GM18907 (cell line): ENCODE measurements at regions not wholly inside any gene's neighbourhood (a gene's known extent, or its start where the extent isn't known, plus 50 kb on each side); places are given as distances from the start of the nearest gene placed in this dataset.

Experiments
- ATAC-seq: cut with Tn5 transposase; IDR thresholded peaks from one replicate; pipeline ENCODE4 v1.9.1; 2021; ENCODE audit warnings: mild to moderate bottlenecking, moderate library complexity; ENCODE audit not compliant: unreplicated experiment

DNA sequence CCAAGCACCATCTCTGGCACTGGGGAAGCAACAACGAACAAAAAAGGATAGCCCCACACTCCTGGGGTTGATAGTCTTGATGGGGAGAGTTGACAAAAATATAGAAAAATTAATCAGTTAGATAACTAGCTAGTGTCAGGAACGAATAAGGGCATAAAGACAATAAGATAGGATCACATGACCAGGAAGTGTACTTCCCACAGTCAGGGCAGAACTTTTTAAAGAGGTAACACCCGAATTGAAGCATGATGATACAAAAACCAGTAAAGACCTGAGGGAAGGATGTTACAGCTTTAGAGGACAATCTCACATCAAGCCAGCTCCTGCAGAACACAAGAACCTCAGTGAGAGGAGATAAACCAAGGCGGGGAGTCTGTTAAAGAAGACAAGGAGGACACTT is 295.4 kb upstream of the CRIM1 start:
- ATAC-seq: peak; percentile 12

GRCh38 chr2:36059691-36060090 is 295.9 kb upstream of the CRIM1 start:
- ATAC-seq: peak; percentile 100

- peak; percentile 51 for ATAC-seq
These were observed 296.6 kb upstream of the CRIM1 start for GRCh38 chr2:36058953-36059352.

GRCh38 chr2:36058076-36058475 is 297.5 kb upstream of the CRIM1 start:
- ATAC-seq: no peak

DNA sequence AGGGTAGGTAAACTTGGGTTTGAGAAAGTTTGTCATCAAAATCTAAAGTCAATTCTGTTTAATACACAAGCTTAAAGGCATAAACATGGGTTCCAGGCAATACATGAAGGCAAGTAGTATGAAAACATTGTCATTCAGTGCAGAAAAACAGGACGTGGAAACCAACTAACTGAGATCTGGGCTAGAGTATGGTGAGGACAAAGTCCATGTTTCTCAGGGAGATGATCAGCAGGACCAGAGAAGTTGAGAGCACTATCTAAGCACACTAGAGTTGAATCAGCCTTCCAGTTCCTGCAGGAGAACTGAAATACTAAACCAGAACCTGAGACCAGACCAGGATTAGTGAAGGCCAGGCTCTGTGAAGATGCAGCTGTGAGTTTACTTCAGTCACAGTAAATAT is 302.8 kb upstream of the CRIM1 start:
- ATAC-seq: no peak

DNA sequence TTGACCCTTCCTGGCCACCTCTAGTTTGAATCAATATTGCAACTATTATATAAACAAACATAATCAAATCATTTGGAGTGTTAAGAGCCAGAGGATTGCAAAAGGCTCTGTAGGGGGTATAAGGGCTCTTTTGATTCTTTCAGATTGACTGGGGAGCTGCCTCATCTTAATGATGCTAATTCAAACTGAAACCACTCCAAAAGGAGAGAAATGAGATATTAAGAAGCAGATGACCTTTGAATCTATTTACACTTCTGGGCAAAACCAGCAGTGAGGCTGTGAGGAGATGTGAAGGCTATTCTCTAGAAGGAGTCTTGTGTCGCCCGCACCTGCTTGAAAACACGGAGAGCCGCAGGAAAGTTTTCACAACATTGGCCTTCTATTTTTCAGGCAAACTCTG is 311.2 kb upstream of the CRIM1 start:
- peak; percentile 76 for ATAC-seq

DNA sequence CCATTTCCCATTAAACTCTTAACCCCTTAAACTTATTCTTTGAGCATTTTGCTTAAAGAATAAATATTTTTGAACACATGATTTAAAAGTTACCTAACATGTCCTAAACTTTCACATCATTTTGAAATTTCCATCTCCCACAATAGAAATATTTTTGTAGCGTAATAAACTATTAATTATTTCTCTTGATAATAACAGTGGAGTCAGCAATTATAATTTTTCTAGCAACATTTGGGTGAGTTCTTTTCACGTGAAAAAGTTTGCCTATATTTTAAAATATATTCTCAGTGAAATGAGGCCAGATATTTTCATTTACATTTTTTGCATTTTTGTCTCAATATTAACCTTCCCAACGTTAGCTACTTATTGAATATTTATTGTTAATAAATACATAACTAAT is 320.4 kb upstream of the CRIM1 start:
- no peak for ATAC-seq

DNA sequence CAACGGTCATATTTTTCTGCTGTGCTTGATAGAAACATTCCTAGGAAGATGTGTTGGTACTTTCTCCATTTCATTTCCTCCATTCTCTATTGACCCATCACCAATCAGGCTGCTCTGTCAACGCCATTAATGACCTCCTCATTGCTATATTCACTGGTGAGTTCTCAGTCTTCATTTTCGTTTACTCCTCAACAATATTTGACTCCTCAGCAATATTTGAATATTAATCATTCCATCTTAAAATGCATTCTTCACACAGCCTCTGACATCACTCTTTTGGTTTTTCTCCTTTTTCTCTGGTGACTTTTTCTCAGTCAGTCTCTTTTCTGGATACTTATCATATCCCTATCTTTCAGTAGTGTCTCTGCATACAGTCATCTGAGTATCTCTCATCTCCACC is 323.5 kb upstream of the CRIM1 start:
- ATAC-seq: no peak

GRCh38 chr2:36031471-36031870 is 324.1 kb upstream of the CRIM1 start:
- ATAC-seq: no peak

- ATAC-seq: no peak
These were observed 328.0 kb upstream of the CRIM1 start for GRCh38 chr2:36027616-36028015.

DNA sequence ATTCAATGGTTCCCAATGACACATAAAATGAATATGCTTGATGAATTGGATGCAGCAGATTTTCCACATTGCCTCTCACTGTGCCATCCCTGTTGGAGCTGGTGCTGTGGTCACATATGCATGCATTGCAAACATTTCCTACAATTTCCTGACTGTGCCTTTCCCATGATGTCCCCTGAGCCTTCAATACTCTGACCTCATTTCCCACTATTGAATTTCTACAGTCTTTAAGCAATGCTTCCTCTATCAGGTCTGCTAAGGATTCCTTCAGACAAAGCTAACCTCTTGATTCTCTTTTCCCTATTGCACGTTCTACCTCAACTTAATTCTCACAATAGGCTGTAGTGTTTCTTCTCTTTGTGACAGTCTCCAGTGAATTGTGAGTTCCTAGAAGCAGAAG is 342.5 kb upstream of the CRIM1 start:
- ATAC-seq: no peak

- ATAC-seq: no peak
These were observed 349.1 kb upstream of the CRIM1 start for GRCh38 chr2:36006444-36006843.

DNA sequence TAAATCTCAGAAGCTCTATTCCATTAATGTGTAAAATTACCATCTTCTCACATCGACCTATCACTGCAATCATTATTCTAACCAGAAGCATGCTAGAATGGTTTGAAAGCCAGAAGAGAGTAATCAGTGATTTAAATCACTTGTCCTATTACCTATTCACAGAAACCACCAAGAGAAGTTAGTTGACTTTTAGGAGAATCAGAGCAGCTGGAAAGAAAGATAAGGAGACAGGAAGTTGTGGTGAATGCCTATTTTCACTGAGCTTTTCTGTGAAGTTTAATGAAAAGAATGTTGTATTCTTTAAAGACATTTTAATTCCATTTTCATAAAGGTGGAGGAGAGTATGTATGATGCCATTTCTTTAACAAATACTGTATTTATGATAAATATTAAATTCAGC is 352.6 kb upstream of the CRIM1 start:
- ATAC-seq: no peak

DNA sequence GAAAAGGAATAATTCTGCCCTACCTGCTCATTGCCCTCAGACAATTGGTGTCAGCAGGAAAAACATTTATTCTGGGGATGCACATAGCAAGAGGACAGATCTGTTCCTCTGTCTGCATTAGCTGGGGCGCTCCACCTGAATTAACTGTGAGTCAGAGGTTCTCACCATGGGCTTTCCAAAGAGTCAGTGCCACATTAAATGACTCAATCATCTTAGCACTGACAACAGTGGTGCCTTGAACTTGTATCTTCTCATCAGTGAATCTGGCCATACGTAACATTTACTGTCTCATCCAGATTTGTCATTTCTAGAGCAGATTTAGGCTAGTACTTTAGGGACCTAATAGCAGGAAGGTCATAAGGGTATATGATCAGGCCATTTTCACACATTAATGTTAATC is 358.1 kb upstream of the CRIM1 start:
- ATAC-seq: no peak

DNA sequence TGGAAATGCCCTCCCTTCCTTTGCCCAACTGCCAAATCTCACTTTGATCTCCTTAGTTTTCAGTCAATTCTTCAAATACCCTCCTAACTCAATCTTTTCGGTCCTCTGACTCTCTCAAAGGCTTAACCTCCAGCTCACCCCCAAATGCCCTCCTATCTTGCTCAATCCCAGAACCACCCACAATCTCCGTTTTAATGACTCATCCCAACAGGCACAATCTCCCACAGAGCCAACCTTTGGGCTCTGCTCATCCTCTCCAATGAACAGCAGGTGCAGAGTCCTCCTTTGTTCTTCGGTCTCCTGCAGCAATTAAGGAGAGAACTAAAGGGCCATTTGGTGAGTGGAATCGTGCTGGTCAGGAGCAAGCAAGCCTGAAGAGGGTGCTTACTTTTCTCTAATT is 366.1 kb upstream of the CRIM1 start:
- ATAC-seq: no peak

GRCh38 chr2:35989040-35989439 is 366.5 kb upstream of the CRIM1 start:
- ATAC-seq: no peak

DNA sequence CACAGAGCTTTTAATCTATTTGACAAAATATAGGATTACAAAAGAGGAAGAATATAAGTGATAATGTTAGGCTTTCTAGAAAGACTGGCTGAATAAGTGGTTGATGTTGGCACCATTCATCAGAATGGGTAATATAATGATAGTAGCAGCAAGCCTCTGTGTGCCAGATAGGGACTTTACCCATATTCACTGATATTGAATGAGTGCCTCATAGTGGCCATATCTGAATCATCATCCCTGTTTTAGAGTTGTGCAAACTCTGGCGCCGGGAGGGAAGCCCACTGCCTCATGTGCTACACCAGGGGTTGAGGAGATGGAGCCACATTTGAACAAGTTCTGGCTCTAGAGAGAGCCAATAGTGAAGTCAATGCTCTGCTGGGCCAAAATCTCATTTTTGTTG is 368.7 kb upstream of the CRIM1 start:
- no peak for ATAC-seq

- ATAC-seq: peak; percentile 98
These were observed 377.4 kb upstream of the CRIM1 start for GRCh38 chr2:35978218-35978617.

DNA sequence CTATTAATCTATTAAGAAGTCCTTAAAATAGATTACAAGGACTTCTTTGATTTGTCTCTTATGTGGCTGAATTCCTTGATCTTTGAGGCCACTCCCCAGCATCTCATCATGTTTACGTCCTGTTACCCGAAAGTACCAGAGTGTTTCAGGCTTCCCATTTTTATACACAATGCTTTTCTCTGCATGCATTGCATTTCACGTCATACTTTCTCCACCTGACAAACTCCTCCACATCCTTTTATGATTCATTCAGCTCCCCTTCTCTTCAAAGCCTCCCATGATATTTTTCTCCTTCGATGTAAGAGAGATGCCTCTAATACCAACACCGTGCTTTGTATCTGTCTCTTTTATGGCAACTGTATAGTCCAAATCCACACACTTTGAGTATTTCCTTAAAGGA is 379.0 kb upstream of the CRIM1 start:
- no peak for ATAC-seq

- no peak for ATAC-seq
These were observed 381.8 kb upstream of the CRIM1 start for GRCh38 chr2:35973737-35974132.

GRCh38 chr2:35973132-35973736 is 382.3 kb upstream of the CRIM1 start:
- ATAC-seq: peak; percentile 93

- no peak for ATAC-seq
These were observed 391.8 kb upstream of the CRIM1 start for GRCh38 chr2:35963824-35964223.

DNA sequence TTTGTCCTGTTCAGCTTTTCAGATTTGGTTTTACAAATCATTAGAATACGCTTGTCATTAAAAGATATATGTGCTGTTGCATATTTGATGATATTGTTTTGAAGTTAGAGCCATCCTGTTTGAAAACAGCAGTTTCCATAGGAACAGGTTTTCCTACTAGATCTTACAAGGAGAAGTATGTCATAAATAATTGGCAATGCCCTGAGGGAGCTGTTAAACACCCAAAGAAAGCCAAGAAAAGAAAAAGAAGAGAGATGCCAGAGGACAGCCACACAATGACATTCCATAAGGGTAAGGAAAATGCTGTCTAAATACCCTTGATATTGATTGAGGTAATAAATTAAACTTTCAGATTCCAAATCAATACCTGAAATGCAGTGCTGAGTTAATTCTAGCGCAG is 392.2 kb upstream of the CRIM1 start:
- no peak for ATAC-seq
